Calu3 (cell line): ENCODE measurements at regions not wholly inside any gene's neighbourhood (a gene's known extent, or its start where the extent isn't known, plus 50 kb on each side); places are given as distances from the start of the nearest gene placed in this dataset.

Source experiments
- BruUV-seq: library from RNA; stranded (reverse); fragments of 400-500 nt; replicated peaks from 2 replicates; lab custom pipeline; 2021; lab: Mats Ljungman, UMichigan
- CTCF ChIA-PET: fragments of 300-600 bp; sonication (Branson Sonifier 250); formaldehyde crosslinking; loops from one replicate; lab custom pipeline; 2022; ENCODE audit warnings: antibody characterized with exemption; lab: Charles Lee
- DNase-seq: peaks from one replicate; pipeline ENCODE4 v3.0.0; 2022
- H3K27ac Mint-ChIP-seq: one replicate; pipeline ENCODE4 v1.8.0; 2022; ENCODE audit warnings: mixed read lengths; ENCODE audit not compliant: unreplicated experiment
- H3K27me3 Mint-ChIP-seq: one replicate; pipeline ENCODE4 v1.8.0; 2022; ENCODE audit warnings: mixed read lengths; ENCODE audit not compliant: unreplicated experiment
- H3K36me3 Mint-ChIP-seq: one replicate; pipeline ENCODE4 v1.8.0; 2022; ENCODE audit warnings: mild to moderate bottlenecking, moderate library complexity, mixed read lengths; ENCODE audit not compliant: insufficient read depth, unreplicated experiment
- H3K4me1 Mint-ChIP-seq: one replicate; pipeline ENCODE4 v1.8.0; 2022; ENCODE audit warnings: mild to moderate bottlenecking, low read depth, mixed read lengths; ENCODE audit not compliant: unreplicated experiment
- H3K4me3 Mint-ChIP-seq: one replicate; pipeline ENCODE4 v1.8.0; 2022; ENCODE audit warnings: mild to moderate bottlenecking, low read depth, moderate library complexity, mixed read lengths; ENCODE audit not compliant: unreplicated experiment
- H3K9me3 Mint-ChIP-seq: one replicate; pipeline ENCODE4 v1.8.0; 2022; ENCODE audit warnings: low read depth, mixed read lengths; ENCODE audit not compliant: unreplicated experiment
- intact Hi-C: fragments of 100-400 bp; cut with micrococcal nuclease; formaldehyde crosslinking; loops from one replicate; pipeline ENCODE4 v1.10.0; 2022; ENCODE audit not compliant: unreplicated experiment
- TF ChIP-seq, protein P1 (sequence below): fragments of 200-600 bp; IDR thresholded peaks from one replicate; pipeline ENCODE4 v1.8.0; 2022; ENCODE audit warnings: antibody characterized with exemption; ENCODE audit not compliant: unreplicated experiment

DNA sequence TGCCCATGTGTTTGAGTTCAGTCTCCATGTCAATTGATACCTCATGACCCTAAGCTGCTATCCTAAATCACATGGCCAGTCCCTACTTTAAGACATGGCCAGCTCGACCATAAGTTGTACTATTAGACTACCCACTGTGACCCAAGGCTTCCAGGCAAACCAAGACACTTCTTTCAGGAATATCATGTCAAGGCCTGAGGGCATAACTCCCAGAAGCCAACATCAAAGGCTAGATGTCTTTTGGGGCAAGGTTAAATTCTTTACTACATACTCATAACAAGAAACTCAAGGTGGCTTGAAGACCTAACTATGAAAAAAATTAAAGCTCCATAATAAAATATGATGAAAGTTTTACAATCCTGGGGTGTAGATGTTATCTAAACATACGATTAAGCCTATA lies 192.9 kb upstream of the PRNP start:
- no peaks in the 10 kb centered on the region for H3K4me1 Mint-ChIP-seq

DNA sequence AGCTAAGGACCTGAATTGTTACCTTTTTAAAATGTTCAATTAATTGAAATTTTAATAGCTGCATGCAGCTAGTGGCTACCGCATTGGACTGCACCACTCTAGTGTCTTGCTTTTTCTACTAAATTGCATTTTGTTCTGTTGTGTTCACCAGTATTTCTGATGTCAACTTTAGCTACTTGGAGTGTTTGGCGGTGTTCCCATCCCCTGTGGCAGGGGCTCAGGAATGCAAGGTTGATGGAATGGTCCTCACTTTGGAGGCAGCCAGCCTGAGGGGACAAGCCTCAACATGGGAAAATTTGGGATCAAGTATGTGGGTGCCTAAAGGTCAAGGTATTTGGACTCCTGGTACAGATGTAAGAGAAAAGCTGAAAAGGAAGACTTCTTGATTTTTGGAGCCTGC lies 194.6 kb upstream of the PRNP start:
- Mint-ChIP-seq H3K27me3 (peaks cover 81% of the 10 kb centered on the region), H3K36me3 (no peaks in the 10 kb centered on the region), H3K9me3 (peaks cover 2% of the 10 kb centered on the region), H3K4me3 (no peak overlapping the region), H3K4me1 (no peaks in the 10 kb centered on the region), H3K27ac (no peak overlapping the region)
- no peak for DNase-seq
- BruUV-seq, result no TSS peak
- intact Hi-C loops, result no loop called here
- TF ChIP-seq, protein P1, sequence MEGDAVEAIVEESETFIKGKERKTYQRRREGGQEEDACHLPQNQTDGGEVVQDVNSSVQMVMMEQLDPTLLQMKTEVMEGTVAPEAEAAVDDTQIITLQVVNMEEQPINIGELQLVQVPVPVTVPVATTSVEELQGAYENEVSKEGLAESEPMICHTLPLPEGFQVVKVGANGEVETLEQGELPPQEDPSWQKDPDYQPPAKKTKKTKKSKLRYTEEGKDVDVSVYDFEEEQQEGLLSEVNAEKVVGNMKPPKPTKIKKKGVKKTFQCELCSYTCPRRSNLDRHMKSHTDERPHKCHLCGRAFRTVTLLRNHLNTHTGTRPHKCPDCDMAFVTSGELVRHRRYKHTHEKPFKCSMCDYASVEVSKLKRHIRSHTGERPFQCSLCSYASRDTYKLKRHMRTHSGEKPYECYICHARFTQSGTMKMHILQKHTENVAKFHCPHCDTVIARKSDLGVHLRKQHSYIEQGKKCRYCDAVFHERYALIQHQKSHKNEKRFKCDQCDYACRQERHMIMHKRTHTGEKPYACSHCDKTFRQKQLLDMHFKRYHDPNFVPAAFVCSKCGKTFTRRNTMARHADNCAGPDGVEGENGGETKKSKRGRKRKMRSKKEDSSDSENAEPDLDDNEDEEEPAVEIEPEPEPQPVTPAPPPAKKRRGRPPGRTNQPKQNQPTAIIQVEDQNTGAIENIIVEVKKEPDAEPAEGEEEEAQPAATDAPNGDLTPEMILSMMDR, result no peak
- CTCF ChIA-PET, result no interaction called here

More for the DNA sequence above, 192.9 kb upstream of the PRNP start:
- BruUV-seq, result no TSS peak
- TF ChIP-seq, protein P1, result no peak
- peaks cover 2% of the 10 kb centered on the region for H3K9me3 Mint-ChIP-seq
- no peak overlapping the region for H3K27ac Mint-ChIP-seq
- H3K27me3 Mint-ChIP-seq, result peaks cover 78% of the 10 kb centered on the region
- no peak overlapping the region for H3K4me3 Mint-ChIP-seq
- DNase-seq, result no peak
- CTCF ChIA-PET, result no interaction called here
- intact Hi-C loops, result no loop called here
- H3K36me3 Mint-ChIP-seq, result no peaks in the 10 kb centered on the region

DNA sequence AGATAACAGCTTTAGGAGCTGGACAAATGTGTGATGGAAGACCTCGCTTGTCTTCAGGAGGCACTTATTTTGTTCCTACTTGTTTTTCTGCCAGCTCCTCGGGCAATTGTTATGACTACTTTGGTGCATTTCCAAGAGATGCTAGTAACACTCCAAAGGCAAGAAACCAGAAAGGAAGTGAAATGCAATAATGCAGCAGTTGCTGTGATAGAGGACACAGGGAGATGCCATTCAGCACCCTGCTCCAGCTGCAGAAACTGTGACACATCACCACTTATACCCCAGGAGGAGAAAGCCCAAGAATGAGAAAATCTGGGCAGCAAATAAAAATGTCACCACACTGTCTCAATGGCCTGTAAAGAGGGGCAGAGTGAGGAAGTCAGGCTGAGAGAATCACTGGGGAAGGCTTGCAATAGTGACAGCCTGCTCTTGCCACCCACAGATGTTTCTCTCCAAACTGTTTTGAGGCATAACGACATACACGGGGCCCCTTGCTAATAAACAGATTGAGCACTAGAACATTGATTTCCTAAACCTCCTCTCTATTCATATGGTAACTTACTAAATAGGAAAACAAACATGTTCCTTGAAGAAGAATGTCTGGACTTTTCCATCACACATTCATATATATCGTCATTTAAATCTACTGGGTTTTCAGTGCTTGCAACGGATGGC lies 195.5 kb upstream of the PRNP start:
- BruUV-seq, result no TSS peak
- no peak overlapping the region for H3K4me3 Mint-ChIP-seq
- peaks cover 2% of the 10 kb centered on the region for H3K9me3 Mint-ChIP-seq
- TF ChIP-seq, protein P1, result no peak
- no peaks in the 10 kb centered on the region for H3K36me3 Mint-ChIP-seq
- CTCF ChIA-PET, result no interaction called here
- peaks cover 90% of the 10 kb centered on the region for H3K27me3 Mint-ChIP-seq
- intact Hi-C loops, result no loop called here
- DNase-seq, result no peak
- H3K27ac Mint-ChIP-seq, result no peak overlapping the region
- H3K4me1 Mint-ChIP-seq, result no peaks in the 10 kb centered on the region

DNA sequence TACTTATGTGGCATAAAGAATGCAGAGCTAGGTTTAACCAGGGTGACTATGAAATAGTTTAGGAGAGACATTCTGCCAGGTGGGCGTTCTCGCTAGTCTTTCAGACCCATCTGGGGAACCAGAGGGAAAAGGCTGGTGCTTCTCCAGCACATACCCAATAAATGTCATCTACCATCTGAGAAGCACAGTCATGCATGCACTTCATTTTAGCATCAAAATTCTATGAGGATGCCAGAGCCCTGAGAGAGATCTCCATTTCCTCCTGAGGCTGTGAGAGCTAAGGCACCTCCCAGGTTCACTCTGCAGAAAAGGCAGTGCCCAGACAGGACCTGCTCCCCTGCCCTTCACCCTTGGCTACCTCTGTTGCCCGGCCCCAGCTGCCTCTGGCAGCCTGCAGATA lies 196.2 kb upstream of the PRNP start:
- Mint-ChIP-seq H3K4me3 (no peak overlapping the region), H3K27ac (no peak overlapping the region), H3K4me1 (no peaks in the 10 kb centered on the region), H3K27me3 (peaks cover 85% of the 10 kb centered on the region), H3K36me3 (no peaks in the 10 kb centered on the region), H3K9me3 (peaks cover 2% of the 10 kb centered on the region)
- TF ChIP-seq, protein P1, result no peak
- intact Hi-C loops, result no loop called here
- BruUV-seq, result no TSS peak
- CTCF ChIA-PET, result no interaction called here
- DNase-seq, result no peak
